Muscle layer of colon (tissue), 2 donors: ENCODE measurements at regions not wholly inside any gene's neighbourhood (a gene's known extent, or its start where the extent isn't known, plus 50 kb on each side); places are given as distances from the start of the nearest gene placed in this dataset.

ENCODE experiments used
- H3K27ac ChIP-seq: one replicate; pipeline ENCODE4 v1.7.0; 2013; ENCODE audit warnings: low read depth, mild to moderate bottlenecking, low read length, moderate library complexity
- H3K27me3 ChIP-seq, 2 donors: one replicate each; pipeline ENCODE4 v1.7.0; 2013; ENCODE audit warnings: low read length in 2 of 2, mild to moderate bottlenecking in 2 of 2; ENCODE audit not compliant: insufficient read depth in 2 of 2, control insufficient read depth in 1 of 2
- H3K36me3 ChIP-seq: one replicate; pipeline ENCODE4 v1.7.0; 2013; ENCODE audit warnings: mild to moderate bottlenecking, low read length; ENCODE audit not compliant: insufficient read depth
- H3K4me1 ChIP-seq: one replicate; pipeline ENCODE4 v1.7.0; 2013; ENCODE audit warnings: mild to moderate bottlenecking, low read length; ENCODE audit not compliant: insufficient read depth
- H3K4me3 ChIP-seq, 2 donors: one replicate each; pipeline ENCODE4 v1.7.0; 2013; ENCODE audit warnings: low read length in 2 of 2, low read depth in 1 of 2, mild to moderate bottlenecking in 1 of 2, moderate library complexity in 1 of 2
- H3K9ac ChIP-seq: one replicate; pipeline ENCODE4 v1.7.0; 2013; ENCODE audit warnings: low read length
- H3K9me3 ChIP-seq: one replicate; pipeline ENCODE4 v1.7.0; 2013; ENCODE audit warnings: mild to moderate bottlenecking, low read length
- donor health status: abdominal sarcoma.
- donor health status: Adenocarcinoma of cecum.

GRCh38 chr12:38155526-38156496, 160.8 kb upstream of the ALG10B start:
- H3K4me1 ChIP-seq: no peaks in the 10 kb centered on the region
- no peaks in the 10 kb centered on the region for H3K27me3 ChIP-seq
- H3K9ac ChIP-seq: no peak overlapping the region
- H3K36me3 ChIP-seq: no peaks in the 10 kb centered on the region
- H3K27ac ChIP-seq: no peak overlapping the region
- H3K4me3 ChIP-seq: no peak overlapping the region
- H3K9me3 ChIP-seq: no peaks in the 10 kb centered on the region

- Histone ChIP-seq H3K4me1 (no peaks in the 10 kb centered on the region), H3K9me3 (no peaks in the 10 kb centered on the region), H3K4me3 (no peak overlapping the region), H3K36me3 (no peaks in the 10 kb centered on the region), H3K27me3 (no peaks in the 10 kb centered on the region), H3K9ac (no peak overlapping the region), H3K27ac (no peak overlapping the region)
Measured at GRCh38 chr12:38156497-38157245, 159.9 kb upstream of the ALG10B start.

- Histone ChIP-seq H3K4me1 (no peaks in the 10 kb centered on the region), H3K27me3 (no peaks in the 10 kb centered on the region), H3K9ac (no peak overlapping the region), H3K36me3 (no peaks in the 10 kb centered on the region), H3K9me3 (no peaks in the 10 kb centered on the region), H3K27ac (no peak overlapping the region), H3K4me3 (no peak overlapping the region)
Measured at GRCh38 chr12:38157274-38157932, 159.2 kb upstream of the ALG10B start.

GRCh38 chr12:38157933-38158401, 158.6 kb upstream of the ALG10B start:
- no peak overlapping the region for H3K9ac ChIP-seq
- H3K36me3 ChIP-seq: no peaks in the 10 kb centered on the region
- no peak overlapping the region for H3K4me3 ChIP-seq
- H3K27me3 ChIP-seq: no peaks in the 10 kb centered on the region
- no peaks in the 10 kb centered on the region for H3K4me1 ChIP-seq
- no peak overlapping the region for H3K27ac ChIP-seq
- no peaks in the 10 kb centered on the region for H3K9me3 ChIP-seq

GRCh38 chr12:38158428-38159091, 158.0 kb upstream of the ALG10B start:
- Histone ChIP-seq H3K36me3 (no peaks in the 10 kb centered on the region), H3K27me3 (no peaks in the 10 kb centered on the region), H3K4me3 (no peak overlapping the region), H3K9me3 (no peaks in the 10 kb centered on the region), H3K9ac (no peak overlapping the region), H3K4me1 (no peaks in the 10 kb centered on the region), H3K27ac (no peak overlapping the region)

- Histone ChIP-seq H3K9me3 (no peaks in the 10 kb centered on the region), H3K27me3 (no peaks in the 10 kb centered on the region), H3K4me3 (no peak overlapping the region)
Measured at GRCh38 chr12:38159092-38159551, 157.5 kb upstream of the ALG10B start.

GRCh38 chr12:38159591-38160317, 156.8 kb upstream of the ALG10B start:
- Histone ChIP-seq H3K36me3 (no peaks in the 10 kb centered on the region), H3K27me3 (no peaks in the 10 kb centered on the region), H3K4me3 (no peak overlapping the region), H3K9me3 (no peaks in the 10 kb centered on the region), H3K9ac (no peak overlapping the region), H3K27ac (no peak overlapping the region), H3K4me1 (no peaks in the 10 kb centered on the region)

More at GRCh38 chr12:38159092-38159551, 157.5 kb upstream of the ALG10B start:
- no peak overlapping the region for H3K27ac ChIP-seq
- H3K9ac ChIP-seq: no peak overlapping the region
- H3K4me1 ChIP-seq: no peaks in the 10 kb centered on the region
- no peaks in the 10 kb centered on the region for H3K36me3 ChIP-seq

GRCh38 chr12:38160318-38161122, 156.1 kb upstream of the ALG10B start:
- Histone ChIP-seq H3K27me3 (no peaks in the 10 kb centered on the region), H3K4me1 (no peaks in the 10 kb centered on the region), H3K9ac (no peak overlapping the region), H3K27ac (no peak overlapping the region), H3K36me3 (no peaks in the 10 kb centered on the region), H3K9me3 (no peaks in the 10 kb centered on the region), H3K4me3 (no peak overlapping the region)

GRCh38 chr12:38161123-38162000, 155.2 kb upstream of the ALG10B start:
- Histone ChIP-seq H3K9me3 (no peaks in the 10 kb centered on the region), H3K27me3 (no peaks in the 10 kb centered on the region), H3K36me3 (no peaks in the 10 kb centered on the region), H3K4me3 (no peak overlapping the region), H3K27ac (no peak overlapping the region), H3K4me1 (no peaks in the 10 kb centered on the region), H3K9ac (no peak overlapping the region)
